ENCODE measurements at regions not wholly inside any gene's neighbourhood (a gene's known extent, or its start where the extent isn't known, plus 50 kb on each side); places are given as distances from the start of the nearest gene placed in this dataset.

GRCh38 chr2:183383854-183384253, 259.6 kb downstream of the NUP35 start:
- DNase-seq (ENCODE audit: low read depth, low spot score) (no peak), FAIRE-seq (no peak)
- H3K4me3 ChIP-seq (replicated peaks in 1 of 3; ENCODE audit: insufficient read depth in 1 of 3, low read depth in 1 of 3, low read length in 3 of 3) = no peak overlapping the region
- no peaks in the 10 kb centered on the region for H3K9me3 ChIP-seq (replicated peaks; ENCODE audit: control insufficient read depth, insufficient read depth, low read length)
- no TSS peak for BruUV-seq (replicated peaks)
- H3K9ac ChIP-seq (replicated peaks; ENCODE audit: extremely low read depth, insufficient read depth, low read length) = no peak overlapping the region
- H3K27ac ChIP-seq (ENCODE audit: insufficient read depth, low read depth, low read length) = no peak overlapping the region
- POLR2A ChIA-PET = no interaction called here
- CTCF ChIA-PET = no interaction called here
- no peak for TF ChIP-seq POLR2AphosphoS5 (IDR thresholded peaks at IDR 0.05; ENCODE audit: insufficient read depth, low read depth, low read length)
- TF ChIP-seq MYC (IDR thresholded peaks at IDR 0.05; ENCODE audit: low read depth, low read length) = no peak
- TF ChIP-seq FOS (IDR thresholded peaks at IDR 0.05; ENCODE audit: borderline replicate concordance, insufficient read depth, low read length) = no peak
- TF ChIP-seq EZH2 (IDR thresholded peaks at IDR 0.05; ENCODE audit: borderline replicate concordance, low read depth, low read length, severe bottlenecking) = no peak
- TF ChIP-seq CTCF (IDR thresholded peaks at IDR 0.05; ENCODE audit: extremely low read depth in 1 of 2, insufficient read depth in 1 of 2, low read depth in 1 of 2, low read length in 2 of 2) = no peak
- TF ChIP-seq GATA2 (IDR thresholded peaks at IDR 0.05; ENCODE audit: insufficient read depth, insufficient read length, low read depth, low read length) = no peak
- no peak for TF ChIP-seq JUN (IDR thresholded peaks at IDR 0.05; ENCODE audit: borderline replicate concordance, insufficient read depth, insufficient read length, low read depth)
- TF ChIP-seq POLR2A (IDR thresholded peaks at IDR 0.05; ENCODE audit: low read depth, low read length) = no peak
- TF ChIP-seq MAX (IDR thresholded peaks at IDR 0.05; ENCODE audit: insufficient read depth, insufficient read length) = no peak
- H3K4me2 ChIP-seq (ENCODE audit: insufficient read depth, low read length) = no peak overlapping the region
- no peaks in the 10 kb centered on the region for H4K20me1 ChIP-seq (replicated peaks; ENCODE audit: control insufficient read depth, extremely low read depth, insufficient read depth, low read length)
- H3K4me1 ChIP-seq (ENCODE audit: control insufficient read depth, extremely low read depth, insufficient read depth, low read length) = no peaks in the 10 kb centered on the region
- H3K36me3 ChIP-seq (ENCODE audit: control insufficient read depth in 2 of 2, extremely low read depth in 1 of 2, insufficient read depth in 2 of 2, low read length in 2 of 2) = no peaks in the 10 kb centered on the region
- H3K9me1 ChIP-seq (replicated peaks; ENCODE audit: control insufficient read depth, extremely low read depth, insufficient read depth, low read length) = no peaks in the 10 kb centered on the region
- intact Hi-C loops (cut with micrococcal nuclease) = no loop called here
- H2AFZ ChIP-seq (ENCODE audit: low read depth, low read length) = no peak overlapping the region
- dilution Hi-C loops (cut with MboI; ENCODE audit: extremely low pct_ligation_motif_present, low sequenced_read_pairs) = no loop called here
- H3K27me3 ChIP-seq (ENCODE audit: control insufficient read depth in 2 of 2, insufficient read depth in 2 of 2, low read length in 2 of 2) = no peaks in the 10 kb centered on the region
- no peaks in the 10 kb centered on the region for H3K79me2 ChIP-seq (ENCODE audit: control insufficient read depth, insufficient read depth, low read length)

Data from endothelial cell of umbilical vein (primary cell).